ENCODE measurements at regions not wholly inside any gene's neighbourhood (a gene's known extent, or its start where the extent isn't known, plus 50 kb on each side); places are given as distances from the start of the nearest gene placed in this dataset.

DNA sequence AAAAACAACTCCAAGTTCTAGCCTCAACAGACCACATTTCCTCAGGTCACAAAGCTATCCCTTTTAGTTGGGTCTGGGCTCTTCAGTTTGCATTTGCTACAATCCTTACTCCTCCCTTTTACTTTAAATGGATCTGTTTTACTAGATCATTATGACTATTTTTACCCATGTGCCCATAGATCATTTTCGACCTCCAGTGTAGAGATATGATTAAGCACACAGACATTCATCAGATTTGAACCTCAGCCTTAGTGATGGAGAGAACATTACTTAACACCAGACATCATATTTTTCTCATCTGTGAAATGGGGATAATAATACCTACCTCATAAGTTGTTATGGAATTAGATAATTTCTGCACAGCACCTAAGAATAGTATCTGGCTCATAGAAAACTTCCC is 141.9 kb downstream of the NPR3 start:
- TF ChIP-seq, protein P1, sequence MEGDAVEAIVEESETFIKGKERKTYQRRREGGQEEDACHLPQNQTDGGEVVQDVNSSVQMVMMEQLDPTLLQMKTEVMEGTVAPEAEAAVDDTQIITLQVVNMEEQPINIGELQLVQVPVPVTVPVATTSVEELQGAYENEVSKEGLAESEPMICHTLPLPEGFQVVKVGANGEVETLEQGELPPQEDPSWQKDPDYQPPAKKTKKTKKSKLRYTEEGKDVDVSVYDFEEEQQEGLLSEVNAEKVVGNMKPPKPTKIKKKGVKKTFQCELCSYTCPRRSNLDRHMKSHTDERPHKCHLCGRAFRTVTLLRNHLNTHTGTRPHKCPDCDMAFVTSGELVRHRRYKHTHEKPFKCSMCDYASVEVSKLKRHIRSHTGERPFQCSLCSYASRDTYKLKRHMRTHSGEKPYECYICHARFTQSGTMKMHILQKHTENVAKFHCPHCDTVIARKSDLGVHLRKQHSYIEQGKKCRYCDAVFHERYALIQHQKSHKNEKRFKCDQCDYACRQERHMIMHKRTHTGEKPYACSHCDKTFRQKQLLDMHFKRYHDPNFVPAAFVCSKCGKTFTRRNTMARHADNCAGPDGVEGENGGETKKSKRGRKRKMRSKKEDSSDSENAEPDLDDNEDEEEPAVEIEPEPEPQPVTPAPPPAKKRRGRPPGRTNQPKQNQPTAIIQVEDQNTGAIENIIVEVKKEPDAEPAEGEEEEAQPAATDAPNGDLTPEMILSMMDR (IDR thresholded peaks at IDR 0.05): no peak
- TF ChIP-seq, protein P2, sequence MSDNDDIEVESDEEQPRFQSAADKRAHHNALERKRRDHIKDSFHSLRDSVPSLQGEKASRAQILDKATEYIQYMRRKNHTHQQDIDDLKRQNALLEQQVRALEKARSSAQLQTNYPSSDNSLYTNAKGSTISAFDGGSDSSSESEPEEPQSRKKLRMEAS (IDR thresholded peaks at IDR 0.05; ENCODE audit: low read depth): no peak
- TF ChIP-seq POLR2AphosphoS5 (IDR thresholded peaks at IDR 0.05; ENCODE audit: low read depth, low read length): no peak
- TF ChIP-seq, protein P3, sequence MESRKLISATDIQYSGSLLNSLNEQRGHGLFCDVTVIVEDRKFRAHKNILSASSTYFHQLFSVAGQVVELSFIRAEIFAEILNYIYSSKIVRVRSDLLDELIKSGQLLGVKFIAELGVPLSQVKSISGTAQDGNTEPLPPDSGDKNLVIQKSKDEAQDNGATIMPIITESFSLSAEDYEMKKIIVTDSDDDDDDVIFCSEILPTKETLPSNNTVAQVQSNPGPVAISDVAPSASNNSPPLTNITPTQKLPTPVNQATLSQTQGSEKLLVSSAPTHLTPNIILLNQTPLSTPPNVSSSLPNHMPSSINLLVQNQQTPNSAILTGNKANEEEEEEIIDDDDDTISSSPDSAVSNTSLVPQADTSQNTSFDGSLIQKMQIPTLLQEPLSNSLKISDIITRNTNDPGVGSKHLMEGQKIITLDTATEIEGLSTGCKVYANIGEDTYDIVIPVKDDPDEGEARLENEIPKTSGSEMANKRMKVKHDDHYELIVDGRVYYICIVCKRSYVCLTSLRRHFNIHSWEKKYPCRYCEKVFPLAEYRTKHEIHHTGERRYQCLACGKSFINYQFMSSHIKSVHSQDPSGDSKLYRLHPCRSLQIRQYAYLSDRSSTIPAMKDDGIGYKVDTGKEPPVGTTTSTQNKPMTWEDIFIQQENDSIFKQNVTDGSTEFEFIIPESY (IDR thresholded peaks at IDR 0.05; ENCODE audit: borderline replicate concordance, low read depth): no peak
- TF ChIP-seq YY1 (IDR thresholded peaks at IDR 0.05; ENCODE audit: low read depth): no peak
- TF ChIP-seq RAD21 (IDR thresholded peaks at IDR 0.05; ENCODE audit: low read length): no peak
- no peak for TF ChIP-seq SMC3 (IDR thresholded peaks at IDR 0.05; ENCODE audit: low read depth, low read length)
- no peak for TF ChIP-seq EZH2phosphoT487 (IDR thresholded peaks at IDR 0.05; ENCODE audit: borderline replicate concordance, low read depth)
- TF ChIP-seq TAF1 (IDR thresholded peaks at IDR 0.05; ENCODE audit: borderline replicate concordance, low read depth, low read length): no peak
- TF ChIP-seq, protein P4, sequence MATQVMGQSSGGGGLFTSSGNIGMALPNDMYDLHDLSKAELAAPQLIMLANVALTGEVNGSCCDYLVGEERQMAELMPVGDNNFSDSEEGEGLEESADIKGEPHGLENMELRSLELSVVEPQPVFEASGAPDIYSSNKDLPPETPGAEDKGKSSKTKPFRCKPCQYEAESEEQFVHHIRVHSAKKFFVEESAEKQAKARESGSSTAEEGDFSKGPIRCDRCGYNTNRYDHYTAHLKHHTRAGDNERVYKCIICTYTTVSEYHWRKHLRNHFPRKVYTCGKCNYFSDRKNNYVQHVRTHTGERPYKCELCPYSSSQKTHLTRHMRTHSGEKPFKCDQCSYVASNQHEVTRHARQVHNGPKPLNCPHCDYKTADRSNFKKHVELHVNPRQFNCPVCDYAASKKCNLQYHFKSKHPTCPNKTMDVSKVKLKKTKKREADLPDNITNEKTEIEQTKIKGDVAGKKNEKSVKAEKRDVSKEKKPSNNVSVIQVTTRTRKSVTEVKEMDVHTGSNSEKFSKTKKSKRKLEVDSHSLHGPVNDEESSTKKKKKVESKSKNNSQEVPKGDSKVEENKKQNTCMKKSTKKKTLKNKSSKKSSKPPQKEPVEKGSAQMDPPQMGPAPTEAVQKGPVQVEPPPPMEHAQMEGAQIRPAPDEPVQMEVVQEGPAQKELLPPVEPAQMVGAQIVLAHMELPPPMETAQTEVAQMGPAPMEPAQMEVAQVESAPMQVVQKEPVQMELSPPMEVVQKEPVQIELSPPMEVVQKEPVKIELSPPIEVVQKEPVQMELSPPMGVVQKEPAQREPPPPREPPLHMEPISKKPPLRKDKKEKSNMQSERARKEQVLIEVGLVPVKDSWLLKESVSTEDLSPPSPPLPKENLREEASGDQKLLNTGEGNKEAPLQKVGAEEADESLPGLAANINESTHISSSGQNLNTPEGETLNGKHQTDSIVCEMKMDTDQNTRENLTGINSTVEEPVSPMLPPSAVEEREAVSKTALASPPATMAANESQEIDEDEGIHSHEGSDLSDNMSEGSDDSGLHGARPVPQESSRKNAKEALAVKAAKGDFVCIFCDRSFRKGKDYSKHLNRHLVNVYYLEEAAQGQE (IDR thresholded peaks at IDR 0.05; ENCODE audit: low read depth, low read length): no peak
